Lung microvascular endothelial cell (primary cell): ENCODE measurements at regions not wholly inside any gene's neighbourhood (a gene's known extent, or its start where the extent isn't known, plus 50 kb on each side); places are given as distances from the start of the nearest gene placed in this dataset.

Experiments
- DNase-seq, 2 donors: peaks; one replicate each; pipeline versions ENCODE4 v3.0.0 to v3.0.0-alpha.2; 2010; ENCODE audit warnings: low read depth in 2 of 2

DNA sequence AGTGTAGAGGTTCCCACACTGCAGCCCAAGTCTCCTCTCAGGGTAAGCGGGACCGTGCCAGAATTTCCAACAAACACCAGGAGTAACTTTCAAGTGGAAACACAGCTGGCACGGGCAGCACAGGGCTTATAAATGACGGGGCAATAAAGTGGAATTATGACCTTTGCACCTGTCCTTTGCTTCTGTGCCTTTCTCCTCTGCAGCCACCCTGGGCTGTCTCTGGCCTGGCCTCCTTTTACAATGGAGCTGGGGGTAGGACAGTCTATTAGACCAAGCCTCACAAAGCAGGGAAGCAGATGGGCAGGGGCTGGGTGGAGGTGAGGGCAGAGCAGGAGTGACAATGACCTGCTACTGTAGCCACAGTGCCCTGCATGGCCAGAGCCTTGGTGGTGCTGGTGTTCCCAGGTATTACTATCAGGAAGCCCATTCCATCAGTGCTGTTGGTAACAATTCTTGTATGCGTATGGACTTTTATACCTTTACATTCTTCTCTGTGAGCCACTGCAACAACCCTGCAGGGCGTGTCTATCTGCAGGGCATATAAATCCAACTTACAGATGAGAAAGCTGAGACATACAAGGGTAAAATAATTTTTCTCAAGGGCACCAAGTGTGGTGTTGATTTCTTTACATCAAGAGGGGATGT, 387.8 kb downstream of the CTTN start:
- DNase-seq = no peak

GRCh38 chr11:70788248-70789022, 390.1 kb downstream of the CTTN start:
- DNase-seq = peak; percentile 83 to 89

GRCh38 chr11:70790671-70791300, 392.5 kb downstream of the CTTN start:
- no peak for DNase-seq

GRCh38 chr11:70796648-70797227, 398.4 kb downstream of the CTTN start:
- DNase-seq = no peak

DNA sequence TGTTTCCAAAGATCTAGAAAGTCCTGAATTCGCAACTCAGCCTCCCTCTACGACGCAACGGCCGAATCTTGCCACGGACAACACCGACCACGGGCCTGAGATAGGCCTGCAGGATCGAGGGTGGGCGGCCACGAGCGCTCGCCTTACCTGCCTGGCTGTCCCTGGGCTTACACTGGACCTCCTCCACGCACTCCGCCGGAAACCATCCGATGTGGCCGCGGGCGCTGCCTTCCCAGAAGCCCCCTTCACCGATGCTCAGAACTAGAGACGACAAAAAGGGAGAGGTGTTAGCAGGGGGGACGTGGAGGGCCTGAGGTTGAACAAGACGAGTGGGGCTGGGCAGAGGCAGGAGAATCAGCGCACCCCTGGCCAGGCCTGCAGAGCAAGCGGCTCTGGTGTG, 400.0 kb downstream of the CTTN start:
- no peak for DNase-seq

DNA sequence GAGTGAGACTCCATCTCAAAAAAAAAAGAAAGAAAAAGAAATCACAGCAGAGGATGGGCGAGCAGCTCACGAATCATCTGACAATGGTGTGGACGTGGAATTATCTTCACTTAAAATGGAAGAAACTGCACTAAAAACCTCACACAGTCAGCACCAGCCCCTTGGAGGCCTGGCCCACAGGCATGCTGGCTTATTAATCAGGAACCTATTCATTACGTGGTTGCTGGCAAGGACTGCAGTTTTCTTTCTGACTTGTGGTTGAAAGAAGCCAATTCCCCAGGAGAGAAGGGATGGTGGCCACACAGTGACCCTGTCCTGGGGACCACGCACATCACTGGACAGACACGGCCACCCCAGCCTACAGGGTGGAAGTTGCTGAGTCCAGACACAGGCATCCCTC, 401.1 kb downstream of the CTTN start:
- no peak for DNase-seq

GRCh38 chr11:70802185-70802584, 403.9 kb downstream of the CTTN start:
- DNase-seq = no peak

GRCh38 chr11:70804139-70804837, 406.0 kb downstream of the CTTN start:
- DNase-seq = no peak

- no peak for DNase-seq
Measured at GRCh38 chr11:70805243-70805642, 406.9 kb downstream of the CTTN start.

DNA sequence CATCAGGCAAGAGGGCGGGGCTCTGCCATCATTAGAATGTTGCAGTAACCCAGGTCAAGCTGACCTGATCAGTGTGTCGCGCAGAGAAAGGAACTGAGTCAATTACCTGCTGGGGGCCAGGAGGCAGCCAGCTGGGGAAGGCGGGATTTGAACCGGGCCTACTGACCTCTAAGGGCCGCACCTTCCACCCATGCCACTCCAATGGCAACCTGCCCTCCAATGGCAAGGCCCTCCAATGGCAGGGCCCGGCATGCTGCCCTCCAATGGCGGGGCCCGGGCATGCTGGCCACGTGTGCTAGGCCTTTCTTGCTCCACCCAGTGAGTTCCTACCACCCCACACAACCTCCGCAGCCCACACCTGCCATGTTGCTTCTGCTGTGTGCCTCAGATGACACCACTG, 407.6 kb downstream of the CTTN start:
- DNase-seq = no peak

DNA sequence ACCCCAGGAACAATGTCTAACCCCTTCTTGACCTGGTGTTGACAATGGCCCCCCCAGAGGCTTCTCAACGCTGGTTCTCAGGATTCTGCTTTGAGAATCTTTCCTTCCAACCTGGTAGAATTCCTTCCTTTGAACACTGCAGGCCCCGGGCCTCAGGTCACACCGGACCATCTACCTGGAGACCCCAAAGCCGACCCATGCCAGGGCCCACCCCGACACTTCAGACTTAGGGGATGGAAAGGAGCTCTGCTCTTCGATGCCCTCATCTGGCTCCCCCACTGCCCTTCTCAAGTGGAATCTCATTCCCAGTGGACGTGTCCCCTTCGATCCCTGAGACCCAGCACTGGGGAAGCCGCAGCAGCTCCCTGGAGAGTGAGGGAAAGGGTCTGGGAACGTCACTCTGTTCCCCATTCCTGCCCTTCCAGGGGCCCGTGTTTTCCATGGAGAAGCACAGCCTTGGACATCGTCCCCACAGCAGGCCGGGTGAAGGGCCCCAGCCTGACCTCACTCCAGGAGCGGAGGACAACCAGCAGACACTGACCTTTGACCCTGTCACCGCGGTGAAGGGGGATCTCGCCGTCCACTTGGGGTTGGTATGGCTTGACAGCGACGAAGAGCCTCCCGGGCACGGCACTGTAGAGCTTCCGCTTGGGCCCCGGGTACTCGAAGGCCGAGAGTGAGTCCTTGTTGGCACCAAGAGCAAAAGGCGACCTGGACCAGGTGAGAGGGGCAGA, 408.3 kb downstream of the CTTN start:
- no peak for DNase-seq

- DNase-seq = no peak
Measured at GRCh38 chr11:70807195-70807543, 408.8 kb downstream of the CTTN start.

DNA sequence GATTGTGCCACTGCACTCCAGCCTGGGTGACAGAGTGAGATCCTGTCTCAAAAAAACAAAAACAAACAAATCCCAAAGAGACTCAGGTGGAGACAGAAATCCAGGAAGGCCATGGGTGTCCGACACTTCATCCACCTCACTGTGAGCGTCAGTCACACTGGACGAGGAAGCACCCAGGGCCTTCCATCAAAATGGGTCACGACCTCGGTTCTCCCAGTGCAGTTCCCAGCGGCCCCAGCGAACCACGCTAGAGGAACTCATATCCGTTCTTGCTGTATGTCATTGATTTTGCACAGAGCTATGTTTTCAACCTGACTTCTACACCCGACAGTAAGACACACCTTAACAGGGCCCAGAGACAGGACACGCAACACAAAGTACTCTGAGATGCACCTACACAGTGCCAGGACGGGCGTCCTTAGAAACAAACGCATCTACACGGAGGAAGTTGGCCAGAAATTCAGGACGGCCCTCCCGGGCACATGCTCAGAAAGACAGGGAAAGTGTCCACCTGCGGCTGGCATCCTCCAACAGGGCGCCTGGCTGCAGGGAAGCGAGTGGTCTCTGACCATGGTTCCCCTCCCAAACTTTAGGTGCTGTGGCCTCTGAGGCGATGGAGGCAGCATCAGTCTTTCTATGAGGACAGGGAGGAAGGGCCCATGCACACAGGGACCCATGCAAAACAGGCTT, 410.5 kb downstream of the CTTN start:
- DNase-seq = no peak

DNA sequence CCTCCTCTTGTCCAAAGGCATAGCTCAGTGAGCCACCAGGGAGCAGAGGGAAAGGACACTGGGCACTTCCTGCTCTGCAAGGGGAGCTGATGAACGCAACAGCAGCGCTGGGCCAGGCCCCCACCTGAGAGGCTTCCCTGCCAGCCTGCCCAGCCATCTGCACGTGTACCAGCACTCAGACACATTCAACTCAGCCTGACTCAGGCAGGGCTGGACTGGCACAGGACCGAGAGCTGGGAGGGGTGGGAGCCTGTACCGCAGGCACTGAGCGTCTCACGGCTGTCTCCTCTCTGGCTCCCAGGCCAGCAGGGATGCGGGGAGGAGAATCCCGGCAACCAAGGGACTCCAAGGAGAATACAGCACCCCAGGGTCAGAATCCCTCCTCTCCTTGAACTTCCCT, 411.8 kb downstream of the CTTN start:
- DNase-seq = no peak

- no peak for DNase-seq
Measured at GRCh38 chr11:70810681-70811080, 412.4 kb downstream of the CTTN start.

- DNase-seq = no peak
Measured at GRCh38 chr11:70811483-70811882, 413.2 kb downstream of the CTTN start.

DNA sequence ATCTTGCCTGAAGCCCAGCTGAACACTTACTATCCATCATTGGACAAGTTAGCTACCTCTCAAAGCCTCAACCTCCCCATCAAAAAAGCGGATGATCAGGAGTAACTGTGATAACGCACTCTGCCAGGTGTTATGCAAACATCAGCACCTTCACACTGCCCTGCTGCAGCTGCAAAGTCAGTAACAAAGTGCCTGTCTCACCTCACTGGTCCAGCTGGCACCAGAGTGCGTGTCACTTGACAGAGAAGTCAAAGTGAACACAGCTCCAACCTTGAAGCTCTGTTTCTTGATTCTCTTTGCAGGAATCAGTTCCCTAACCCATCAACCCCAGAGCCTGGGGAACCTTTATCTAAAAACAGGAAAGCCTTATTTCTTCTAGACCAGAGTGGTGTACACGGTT, 413.6 kb downstream of the CTTN start:
- DNase-seq = no peak

DNA sequence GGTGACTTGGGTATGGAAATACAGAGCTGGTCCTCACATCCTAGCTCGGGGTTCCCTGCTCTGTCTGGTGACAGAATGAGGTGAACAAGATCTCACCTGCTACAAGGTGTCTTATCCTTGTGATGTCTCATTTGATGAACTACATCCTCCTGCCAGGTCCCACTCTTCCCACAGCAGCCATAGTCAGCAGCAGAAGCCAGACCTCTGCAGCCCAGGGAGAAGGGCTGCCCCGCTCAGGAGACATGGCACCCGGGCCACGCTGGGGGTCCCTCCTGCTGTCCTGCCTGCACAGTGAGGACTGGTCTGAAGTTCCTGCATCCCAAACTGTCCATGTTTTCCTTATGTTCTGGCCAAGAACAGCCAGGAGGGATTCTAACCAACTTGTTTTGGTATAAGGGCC, 414.1 kb downstream of the CTTN start:
- no peak for DNase-seq

DNA sequence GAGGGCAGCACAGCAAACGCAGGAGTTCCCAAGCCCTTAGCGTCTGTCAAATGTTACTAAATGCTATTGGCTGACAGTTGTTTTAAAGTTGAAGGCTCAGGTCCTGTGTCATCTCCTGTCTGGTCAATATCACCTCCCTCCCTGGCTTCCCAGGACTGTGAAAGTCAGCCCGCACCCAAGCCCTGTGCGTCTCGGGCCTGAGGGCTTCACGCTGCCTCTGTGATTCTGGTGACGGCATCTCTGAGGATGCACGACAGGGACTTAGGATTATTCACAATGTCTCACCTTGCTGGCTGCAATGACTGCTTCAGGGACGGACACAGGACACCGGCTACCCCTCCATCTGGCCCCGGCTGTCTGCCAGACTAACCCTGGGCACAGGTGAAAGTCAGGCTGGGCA, 415.3 kb downstream of the CTTN start:
- no peak for DNase-seq

DNA sequence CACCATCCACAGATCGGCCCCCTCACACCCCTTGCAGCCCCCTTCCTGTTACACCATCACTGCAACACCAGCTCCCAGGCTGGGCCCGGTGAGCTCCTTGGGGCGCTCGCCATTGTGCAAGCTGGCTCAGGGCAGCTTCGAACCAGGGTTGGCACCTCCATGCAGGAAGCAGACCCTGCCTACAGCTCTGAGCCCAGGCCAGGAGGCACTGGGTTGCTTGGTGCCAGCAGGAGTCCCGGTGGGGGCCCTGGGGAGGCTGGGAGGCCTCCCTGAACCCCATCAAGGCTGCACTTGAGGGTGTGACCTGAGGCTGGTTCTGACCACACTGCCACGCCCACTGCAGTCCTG, 417.1 kb downstream of the CTTN start:
- DNase-seq = no peak

DNA sequence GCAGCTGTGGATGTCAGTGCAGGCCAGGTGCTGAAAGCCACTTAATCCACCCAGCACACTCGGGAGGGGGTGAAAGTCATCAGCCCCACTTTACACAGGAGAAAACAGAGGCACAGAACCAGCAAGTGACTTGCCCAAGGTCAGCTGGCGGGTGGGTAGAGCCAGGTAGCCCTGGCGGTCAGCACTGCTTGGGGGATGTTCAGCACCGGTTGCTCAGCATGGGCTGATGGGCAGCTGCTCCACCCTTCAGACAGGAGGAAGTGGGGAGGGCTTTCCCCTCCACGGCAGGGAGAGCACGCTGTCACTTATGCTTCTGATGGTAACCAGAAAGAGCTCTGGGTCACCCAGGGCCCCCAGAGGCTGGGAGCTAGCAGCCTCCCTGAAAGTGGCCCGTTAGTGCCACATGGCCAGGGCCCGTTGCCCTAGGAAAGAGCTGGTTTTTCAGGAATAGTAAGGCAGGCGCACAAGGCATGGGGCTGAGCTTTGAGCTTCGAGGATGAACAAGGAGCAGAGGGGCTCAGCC, 417.9 kb downstream of the CTTN start:
- no peak for DNase-seq
